ENCODE measurements at regions not wholly inside any gene's neighbourhood (a gene's known extent, or its start where the extent isn't known, plus 50 kb on each side); places are given as distances from the start of the nearest gene placed in this dataset.

DNA sequence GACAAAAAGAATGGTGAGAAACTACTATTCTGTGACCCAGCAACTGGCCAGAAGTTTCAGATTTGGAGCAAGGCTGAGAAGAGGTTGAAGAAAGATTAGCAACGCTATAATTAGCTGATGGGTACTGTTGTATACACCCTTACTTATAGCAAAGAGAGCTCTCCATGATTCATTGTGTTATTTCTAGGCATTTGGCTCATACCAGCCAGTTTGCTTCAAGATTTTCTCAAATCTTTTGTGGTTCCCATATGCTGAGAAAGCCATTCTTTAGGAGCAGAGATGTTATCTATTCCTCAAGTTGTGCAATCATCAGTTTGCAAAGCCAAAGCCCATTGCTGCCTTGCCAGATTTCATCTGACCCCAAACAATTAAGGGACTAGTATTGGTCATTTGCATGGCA is 179.4 kb downstream of the ETS1 start:
- DNase-seq: no peak

DNA sequence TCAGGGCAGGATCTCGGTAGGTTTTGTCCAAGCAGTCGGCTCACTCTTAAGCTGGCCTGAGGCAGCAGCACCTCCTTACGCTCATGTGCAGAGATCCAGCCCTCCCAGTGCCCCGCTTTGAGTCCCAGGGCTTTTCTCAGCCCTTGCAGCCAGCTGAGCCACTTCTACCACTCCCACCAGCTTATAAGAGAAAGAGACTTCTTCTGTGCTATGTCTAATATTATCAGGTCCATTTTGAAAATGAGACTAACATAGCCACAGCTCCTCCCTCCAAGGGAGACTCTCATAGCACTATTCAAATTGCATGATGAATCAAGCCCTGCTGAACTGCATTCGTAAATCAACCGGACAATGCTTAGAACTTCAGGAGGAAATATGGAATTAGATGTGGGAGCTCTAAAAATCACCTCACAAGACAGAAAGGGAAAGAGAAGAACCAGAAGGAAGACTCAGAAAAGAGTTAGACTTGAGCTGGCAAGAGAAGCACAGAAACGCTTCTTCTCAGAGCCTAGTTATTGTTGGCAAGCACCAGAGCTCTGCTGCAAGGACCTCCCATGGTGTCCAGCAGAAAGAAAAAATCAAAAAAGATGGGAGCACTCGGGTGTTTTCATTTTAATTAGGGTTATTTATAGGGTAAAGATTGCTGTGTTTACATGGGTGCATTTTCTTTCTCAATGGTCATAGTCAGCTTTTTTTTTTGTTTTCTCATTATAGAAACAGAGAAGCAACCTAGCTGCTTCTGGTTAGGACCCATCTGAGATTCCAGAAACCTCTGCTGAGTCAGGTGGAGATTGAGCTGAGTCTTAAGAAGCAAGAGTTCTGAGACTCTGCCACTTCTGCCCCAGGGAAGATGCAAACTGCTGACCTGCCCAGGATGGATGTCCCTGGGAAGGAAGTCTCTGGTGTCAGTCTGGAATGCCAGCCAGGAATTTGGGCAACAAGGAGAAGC is 181.4 kb downstream of the ETS1 start:
- no peak for DNase-seq

DNA sequence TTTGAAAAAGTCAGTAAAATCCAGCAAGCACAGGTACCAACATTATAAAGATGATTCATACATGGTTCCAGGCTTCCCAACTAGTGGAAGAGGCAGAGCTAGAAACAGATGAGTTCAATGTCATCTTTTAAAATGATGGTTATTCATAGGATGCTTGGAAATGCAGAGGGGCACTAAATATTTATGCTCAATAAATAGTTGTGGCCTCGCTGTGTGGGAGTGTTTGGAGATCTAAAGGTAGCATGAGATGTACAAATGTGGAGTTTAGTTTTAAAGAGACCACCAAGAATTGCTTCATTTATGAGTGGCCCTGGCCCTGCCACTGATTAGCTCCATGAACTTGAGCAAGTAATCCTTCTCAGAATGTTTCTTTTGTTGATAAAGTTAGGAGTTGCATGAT is 182.2 kb downstream of the ETS1 start:
- no peak for DNase-seq

DNA sequence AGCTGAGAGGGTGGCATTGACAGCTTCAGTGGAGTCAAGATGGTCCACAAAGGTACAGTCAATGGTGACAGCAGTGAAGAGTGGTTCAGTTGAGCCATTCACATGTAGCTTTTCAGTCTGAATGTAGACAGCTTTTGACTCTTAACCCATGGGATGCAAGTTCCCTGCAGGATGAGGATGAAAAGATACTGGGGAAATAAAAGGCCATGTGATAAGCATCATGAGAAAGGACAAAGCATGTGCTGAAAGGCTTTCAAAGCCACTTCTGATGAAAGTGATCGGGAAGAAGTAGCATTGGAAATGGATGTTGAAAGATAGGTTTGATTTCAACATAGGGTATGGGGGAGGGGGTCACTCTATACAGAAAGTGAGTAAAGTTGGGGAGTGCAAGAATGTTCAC is 182.9 kb downstream of the ETS1 start:
- no peak for DNase-seq

DNA sequence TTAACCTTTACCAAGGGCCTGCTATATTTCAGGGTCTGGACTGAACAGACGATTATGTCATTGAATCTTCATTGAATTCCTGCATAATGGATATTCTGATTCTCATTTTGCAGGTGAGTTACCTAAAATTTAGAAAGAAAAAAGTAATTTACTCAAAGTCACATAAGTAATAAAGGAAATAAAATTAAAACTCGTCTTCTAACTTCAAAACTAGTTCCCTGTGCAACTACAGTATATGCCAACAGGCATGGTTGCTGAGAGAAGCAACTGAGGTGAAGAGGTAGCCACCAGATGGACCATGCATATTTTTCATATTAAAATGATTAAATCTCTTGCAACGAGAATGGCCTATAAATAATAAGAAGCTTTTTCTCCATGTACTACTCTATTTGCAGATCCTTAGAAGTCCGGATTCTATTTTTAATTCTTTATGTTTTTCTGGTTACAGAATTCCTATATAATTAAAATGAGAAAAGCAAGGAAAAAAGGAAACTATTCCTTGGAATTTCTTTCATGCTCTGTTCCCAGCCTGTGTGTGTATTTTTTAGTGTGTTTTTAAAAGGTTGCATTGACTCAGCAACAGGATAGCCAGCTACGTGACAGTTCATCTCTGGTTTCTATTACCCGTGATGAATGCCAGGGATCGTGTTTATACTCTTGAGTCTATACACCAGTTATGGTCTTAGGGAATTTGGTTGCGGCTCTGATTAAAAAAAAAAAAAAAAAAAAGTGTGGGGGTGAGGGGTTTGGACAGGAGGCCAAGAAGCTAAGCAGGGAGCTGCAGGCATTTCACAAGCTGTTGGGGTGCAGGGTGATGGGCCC is 186.8 kb downstream of the ETS1 start:
- DNase-seq: no peak

DNA sequence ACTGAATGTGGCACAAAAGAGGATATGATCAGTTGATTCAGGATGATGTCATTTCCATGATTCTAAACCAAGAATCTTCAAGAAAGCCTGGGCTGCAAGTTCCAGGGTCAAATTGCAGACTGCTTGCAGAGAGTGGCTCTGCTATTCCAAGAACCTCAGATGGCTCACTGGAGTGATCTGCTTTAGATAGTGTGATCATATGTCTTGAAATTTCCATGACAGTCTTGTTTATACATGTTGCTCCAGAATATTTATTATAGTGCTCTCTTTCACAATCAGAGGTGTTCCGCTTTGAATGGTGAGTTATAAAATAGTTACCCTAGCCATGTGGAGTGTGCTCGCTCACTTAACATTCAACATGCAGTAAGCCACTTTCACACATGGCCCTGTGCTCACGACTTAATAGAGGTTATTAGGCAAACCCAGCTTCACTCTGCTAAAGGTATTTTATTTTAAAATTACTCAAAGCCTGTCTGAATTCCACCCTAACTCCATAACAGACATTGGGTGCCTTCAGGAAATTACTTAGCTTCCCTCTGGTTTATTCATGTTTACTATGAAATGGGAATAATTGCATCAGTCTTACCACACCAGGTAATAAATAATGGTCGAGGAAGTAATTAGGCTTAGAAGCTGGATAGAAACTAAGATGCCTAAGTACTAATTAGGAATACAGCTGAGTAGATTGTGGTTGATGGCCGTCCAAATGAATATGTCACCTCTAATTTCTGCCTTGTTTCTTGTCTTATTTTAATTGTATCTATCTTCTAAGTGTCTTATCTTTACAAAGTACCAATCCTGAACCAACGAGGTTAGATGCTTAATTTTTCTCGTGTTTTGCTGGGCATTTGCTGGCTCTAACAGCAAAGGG is 187.9 kb downstream of the ETS1 start:
- no peak for DNase-seq

DNA sequence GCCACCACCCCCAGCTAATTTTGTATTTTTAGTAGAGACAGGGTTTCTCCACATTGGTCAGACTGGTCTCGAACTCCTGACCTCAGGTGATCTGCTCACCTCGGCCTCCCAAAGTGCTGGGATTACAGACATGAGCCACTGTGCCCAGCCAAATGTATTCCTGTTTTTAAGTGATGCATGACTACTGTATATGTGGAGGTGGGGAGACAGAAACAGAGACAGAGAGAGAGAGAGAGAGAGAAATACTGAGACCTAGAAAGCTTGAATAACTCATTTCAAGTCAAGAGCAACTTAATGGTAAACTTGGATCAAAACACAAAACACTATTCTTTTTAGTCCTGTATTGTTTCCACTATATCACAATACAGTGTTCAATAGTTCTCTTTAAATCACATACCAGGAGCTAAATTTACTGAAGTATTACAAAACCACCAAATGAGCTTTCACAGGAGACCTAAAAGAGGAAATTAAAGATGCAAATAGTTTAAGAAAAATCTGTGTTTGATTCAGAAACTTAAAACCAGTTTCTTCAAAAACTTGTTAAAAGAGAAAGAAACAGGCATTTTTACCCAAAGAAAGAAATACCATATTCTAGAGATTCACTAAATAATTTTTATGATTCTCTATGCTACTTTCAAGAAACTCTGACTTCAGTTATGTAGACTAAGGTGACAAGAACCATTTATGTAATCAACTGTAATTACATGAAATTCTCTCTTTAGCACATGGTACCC is 188.7 kb downstream of the ETS1 start:
- DNase-seq: no peak

DNA sequence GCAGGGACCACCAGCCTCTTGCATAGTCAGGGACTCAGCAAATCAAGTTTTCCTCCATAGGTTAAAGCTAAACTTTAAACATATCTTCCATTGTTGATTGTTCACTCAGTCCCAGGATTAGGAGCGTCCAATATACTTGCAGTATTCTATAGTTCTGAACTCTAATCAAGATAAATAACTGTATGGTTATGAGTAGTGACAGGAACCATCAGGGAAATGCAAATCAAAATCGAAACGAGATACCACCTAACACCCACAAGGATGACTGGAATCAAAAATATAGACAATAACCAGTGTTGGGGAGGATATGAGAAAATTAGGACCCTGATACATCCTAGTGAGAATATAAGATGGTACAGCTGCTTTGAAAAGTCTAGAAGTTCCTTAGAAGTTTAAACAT is 190.0 kb downstream of the ETS1 start:
- no peak for DNase-seq

DNA sequence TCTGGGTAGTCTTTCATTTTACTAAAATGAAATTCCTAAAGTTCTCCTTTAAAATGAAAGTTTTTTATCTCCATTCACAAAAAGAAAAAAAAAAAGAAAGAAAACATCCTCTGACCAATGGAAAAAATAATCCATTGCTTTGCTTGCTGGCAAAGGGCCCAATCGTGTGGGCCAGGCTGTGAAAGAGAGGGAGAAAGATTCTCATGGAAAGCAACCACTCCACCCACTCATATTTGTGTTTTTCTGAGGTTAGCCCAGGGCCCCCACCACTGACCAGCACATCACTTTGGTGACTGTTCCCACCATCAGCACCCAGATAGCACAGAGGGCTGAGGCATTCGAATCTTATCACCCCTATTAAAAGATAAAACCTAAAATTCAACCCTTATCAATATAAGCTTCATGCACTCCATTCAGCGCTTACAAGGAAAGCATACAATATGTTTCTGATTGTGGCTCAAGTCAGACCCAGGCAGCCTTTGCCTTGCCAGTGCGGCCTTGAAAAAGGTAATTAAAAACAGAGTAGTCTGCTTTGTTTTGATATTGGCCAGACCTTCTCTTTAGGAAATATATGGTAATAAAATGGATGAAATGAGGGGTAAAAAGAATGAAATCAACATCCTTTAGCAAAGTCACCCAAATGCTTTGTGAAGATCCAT is 192.8 kb downstream of the ETS1 start:
- DNase-seq: no peak

DNA sequence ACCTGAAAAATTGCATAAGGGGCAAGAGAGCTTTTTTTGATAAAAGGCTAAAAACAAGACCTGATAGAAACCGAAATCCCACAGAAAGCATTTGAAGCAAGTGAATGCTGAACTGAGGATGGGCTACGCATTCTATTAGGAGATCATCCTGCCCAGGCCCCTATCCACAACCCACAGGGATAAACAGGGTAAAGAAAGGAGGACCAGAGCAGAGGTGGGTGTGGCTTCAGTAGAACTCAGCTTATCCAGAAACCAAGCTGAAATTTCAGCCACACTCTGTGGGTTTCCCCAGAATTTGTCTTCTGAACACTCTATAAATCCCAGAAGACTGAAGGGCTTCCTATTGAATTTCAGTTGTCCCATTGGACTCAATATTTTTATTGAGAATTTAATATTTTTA is 195.1 kb downstream of the ETS1 start:
- DNase-seq: no peak

DNA sequence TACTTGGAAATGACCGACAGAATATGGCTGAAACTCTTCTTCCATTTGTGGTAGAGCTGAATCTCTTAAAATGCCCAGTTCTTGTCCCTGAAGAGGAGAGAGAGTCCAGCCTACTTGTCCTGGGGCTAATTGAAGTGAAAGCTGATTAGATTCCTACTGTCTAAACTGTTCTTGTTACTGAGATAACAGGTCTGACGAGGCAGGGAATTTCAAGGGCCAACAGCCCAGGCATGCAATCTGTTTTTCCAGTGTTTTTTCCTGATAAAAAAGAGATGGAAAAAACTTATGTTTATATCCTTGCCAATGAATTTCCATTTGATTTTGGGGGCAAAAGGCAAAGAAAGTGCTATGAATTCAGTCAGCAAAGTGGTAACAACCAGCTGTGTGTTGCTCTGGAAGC is 195.5 kb downstream of the ETS1 start:
- DNase-seq: no peak

DNA sequence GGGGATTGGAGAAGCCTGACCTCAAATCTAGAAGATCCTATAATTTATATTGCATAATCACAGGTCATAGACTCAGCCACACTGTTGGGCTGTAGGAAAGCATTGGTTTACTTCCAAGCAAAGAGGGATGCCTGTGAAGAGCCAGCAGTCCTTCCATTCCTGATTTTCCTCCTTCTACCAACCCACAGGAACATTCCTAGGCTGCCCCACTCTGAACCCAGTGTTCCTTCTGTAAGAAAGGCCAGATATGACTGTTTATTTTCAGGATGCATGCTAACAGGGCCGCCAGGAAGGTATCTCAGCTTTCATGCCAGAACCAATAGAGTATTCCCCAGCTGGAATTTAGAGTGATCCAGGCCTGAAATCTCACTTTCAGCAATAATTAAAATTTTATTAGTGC is 197.1 kb downstream of the ETS1 start:
- DNase-seq: no peak

DNA sequence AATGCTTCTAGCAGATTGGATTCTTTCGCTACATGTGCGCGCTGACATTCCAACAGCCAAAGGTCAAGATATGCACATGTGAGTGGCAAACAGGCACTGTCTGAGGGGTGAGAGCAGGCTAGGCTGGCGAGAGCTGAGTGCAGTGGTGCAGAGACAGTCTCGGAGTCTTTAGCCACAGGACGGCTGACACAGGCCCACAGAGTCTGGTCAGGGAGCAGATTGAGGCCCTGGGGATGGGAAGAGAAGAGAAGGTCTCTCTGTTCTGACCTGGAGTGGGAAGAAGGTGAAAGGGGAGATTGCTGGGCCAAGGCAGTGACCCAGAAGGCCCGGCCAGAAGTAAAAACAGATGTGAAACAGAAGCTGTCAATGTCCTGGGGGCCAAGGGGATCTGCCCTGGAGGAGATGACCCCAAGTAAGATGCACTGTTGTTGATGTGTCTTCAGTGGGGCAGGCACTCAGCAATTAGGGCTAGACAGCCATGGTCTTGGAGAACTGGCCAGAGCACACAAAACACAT is 197.8 kb downstream of the ETS1 start:
- DNase-seq: no peak

DNA sequence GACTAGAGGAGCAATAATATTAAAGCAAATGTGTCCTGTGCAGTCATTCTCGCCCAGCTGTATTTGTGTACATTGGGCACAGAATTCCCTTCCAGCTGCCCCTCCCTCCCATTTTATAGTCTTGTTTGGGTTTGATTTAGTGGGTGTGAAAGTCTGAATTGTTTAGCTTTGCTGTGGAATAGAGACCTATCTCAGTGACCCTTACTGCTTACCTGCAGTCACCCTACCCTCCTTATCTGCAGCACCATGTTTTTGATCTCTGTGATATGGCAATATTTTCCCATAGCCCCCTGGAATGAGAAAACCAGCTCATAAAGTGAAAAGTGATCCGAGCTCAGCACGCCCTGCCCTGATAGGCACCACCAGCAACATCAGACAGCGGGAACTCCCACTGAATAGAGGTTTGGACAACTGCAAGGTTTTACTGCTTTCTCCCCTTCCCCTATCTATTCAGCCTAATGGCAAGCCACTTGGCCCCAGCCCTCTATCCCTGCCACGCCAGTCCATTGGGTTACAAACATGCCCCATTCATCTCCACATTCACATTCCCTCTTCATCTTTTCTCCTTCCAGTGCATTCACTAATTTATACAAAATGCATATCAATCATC is 199.0 kb downstream of the ETS1 start:
- DNase-seq: no peak

DNA sequence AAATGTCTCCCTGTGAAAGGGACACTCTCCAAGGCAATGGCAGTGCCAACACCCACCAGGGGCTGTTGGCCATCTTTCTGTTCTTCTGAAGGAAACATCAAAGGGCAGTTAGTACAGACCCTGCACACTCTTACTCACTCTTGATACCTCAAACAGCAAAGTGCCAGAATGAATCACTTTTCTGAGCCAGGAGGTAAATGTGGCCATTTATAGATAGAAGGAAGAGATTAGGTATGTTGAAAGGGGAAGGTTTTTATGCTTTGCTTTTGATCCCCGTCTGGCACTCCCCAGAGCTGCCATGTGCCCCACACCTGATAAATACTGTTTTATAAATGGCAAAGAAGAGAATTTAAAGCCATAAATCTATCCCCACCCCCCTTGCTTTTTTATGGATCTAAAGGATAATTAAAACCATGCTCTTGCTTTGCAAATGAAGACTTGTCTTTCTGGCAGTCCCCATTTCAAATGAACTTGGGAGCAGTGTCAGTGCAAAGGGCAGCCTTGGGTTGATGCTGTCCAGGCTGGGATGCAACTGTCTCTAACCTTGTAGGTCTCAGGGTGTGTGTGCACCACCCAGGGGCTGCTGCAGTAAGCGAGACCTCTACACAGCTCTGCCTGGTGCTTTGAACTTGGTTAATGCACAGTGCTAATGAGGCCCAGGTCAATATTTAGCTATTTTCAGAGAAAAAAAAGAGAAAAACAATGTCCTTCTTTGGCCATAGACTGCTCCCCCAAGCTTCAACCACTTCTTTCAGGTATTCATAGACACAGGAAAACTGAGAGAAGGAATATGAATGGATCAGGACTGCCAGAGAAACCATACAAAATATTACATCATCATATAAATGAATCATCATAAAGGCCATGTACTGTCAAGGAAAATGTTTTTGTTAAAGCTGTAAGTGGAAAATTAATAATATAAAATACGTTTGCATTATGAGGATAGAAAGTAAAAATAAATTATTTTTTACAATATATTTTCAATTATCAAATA is 207.5 kb downstream of the ETS1 start:
- DNase-seq: no peak

DNA sequence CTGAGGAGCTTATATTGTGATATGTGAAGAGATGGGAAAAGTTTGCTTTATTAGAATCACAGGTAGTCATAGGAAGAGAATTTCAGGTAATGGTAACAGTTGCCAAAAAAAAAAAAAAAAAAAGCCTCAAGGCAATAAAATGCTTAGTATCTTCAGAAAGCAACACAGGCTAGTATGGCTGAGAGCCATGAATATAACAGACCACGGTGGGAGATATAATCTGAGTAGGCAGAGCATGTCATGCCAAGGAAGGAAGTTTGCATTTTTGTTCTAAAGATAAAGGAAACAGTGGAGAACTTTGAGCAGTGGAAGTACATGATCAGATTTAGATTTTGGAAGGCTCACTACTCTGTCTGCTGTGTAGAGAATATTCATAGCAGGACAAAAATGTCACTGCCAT is 211.4 kb downstream of the ETS1 start:
- DNase-seq: no peak

DNA sequence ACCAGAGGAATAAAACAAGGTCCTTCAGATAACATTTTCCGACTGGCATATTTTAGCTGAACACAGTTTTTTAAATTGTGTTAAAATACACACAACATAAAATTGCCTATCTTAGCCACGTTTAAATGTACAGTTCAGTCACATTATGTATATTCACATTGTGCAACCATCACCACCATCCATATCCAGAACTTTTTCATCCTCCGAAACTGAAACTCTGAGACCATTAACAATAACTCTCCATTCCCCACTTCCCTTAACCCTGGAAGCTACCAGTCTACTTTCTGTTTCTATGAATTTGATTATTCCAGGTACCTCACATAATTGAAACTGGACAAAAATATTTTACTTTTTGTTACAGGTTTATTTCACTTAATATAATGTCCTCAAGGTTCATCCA is 213.3 kb downstream of the ETS1 start:
- no peak for DNase-seq

DNA sequence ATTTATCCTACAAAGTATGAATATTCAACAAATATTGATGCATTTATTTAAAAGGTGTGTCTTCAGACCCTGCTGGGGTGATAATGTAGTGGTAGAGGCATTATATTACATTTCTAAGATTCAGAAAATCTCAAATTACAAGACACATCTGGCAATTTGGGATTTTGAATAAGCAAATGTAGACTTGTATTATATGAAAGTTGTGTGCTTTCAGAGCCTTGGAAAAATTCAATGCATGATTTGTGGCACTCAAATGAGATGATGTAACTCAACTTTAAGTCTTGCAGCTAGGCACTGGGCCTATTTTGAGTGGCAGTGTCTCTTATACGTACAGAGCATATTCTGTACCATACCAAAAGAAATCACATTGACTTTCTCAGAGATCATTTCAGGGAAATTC is 214.4 kb downstream of the ETS1 start:
- no peak for DNase-seq

DNA sequence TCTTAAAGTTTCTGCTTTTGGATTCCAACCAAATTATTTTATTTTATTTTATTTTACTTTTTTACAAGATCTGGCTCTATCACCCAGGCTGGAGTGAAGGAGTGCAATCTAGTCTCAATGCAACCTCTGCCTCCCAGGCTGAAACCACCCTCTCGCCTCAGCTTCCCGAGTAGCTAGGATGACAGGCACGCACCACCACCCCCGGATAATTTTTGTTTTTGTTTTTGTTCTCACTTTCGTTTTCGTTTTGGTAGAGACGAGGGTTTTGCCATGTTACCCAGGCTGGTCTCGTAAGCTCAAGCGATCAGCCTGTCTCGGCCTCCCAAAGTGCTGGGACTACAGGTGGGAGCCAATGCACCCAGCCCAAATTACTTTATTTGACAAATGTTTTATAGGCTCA is 219.8 kb downstream of the ETS1 start:
- DNase-seq: no peak

DNA sequence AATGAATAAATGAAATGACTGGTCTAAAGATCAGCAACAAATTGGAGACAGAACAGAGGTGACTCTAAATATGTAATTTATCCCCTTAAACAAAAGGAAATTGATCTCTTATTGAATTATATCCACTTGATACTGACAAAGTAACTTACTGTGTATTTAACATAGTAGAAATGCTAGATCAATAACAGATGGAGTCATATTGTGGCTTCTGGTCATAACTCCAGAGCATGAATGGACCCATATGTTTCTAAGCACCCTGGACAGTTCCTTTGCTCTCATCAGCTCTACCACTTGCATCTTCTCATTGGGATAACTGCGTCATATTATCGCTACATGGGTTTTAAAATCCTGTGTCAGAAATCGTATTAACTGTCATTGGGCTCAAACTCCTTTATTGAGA is 222.3 kb downstream of the ETS1 start:
- no peak for DNase-seq
